ENCODE measurements at regions not wholly inside any gene's neighbourhood (a gene's known extent, or its start where the extent isn't known, plus 50 kb on each side); places are given as distances from the start of the nearest gene placed in this dataset.
A peak's percentile ranks its signal among the peaks of the same experiment; 100 is the strongest.

DNA sequence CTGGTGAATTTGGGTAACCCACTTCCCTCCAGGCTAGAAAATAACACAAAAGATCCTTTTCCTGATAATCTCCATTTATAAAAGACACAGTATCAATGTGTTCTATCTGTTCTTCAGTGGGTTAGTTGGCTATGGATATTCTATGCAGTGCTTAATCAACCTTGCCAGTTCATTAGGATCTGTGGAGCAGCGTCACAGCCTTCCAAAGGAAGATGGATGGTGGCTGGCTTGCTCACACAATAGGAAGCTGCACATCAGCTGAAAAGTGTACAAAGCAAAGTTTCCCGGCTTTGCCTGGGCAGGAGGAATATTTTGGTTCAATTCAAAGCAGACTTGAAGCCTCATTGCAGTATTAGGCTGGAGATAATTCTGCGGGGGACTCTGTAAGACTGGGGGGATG is 70.3 kb upstream of the CA10 start:
- no peak for DNase-seq (ENCODE audit: low spot score)

DNA sequence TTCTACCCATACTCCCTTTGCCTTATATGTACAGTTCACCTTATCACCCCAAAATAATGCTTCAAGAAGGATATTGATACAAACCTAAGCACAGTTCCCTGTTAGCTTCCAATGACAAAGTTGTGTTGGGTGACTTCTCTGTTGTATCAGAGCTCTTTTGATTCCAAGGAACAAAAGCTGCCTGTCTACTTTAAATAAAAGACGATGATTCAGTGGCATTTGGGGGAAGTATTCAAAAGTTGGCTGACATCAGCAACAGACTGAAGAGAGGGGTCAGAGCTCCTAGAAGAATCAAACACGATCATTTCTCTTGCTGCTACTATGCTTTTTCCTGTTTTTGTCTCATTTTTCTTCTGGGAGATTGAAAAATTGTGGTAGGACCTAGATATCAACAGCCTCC is 69.4 kb upstream of the CA10 start:
- peak; percentile 8 for DNase-seq (ENCODE audit: low spot score)

DNA sequence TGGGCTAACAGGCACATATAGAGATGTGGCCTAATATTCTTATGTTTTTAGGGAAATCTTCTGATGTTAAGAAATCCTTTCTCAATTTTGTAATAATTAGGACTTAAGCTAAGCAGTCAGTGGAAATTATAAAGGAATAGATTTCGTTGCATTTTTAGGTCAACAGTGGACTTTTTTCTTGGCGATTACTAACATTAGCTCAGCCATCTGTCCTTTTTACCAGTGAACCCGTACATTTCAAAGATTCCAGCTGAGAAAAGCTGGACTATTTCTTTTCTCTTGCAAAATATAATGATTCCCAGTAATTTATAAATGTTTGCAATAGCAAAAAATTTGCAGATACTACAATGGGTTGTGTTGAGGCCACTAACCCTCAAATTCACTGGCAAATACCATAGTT is 54.9 kb upstream of the CA10 start:
- DNase-seq (ENCODE audit: low spot score): no peak

DNA sequence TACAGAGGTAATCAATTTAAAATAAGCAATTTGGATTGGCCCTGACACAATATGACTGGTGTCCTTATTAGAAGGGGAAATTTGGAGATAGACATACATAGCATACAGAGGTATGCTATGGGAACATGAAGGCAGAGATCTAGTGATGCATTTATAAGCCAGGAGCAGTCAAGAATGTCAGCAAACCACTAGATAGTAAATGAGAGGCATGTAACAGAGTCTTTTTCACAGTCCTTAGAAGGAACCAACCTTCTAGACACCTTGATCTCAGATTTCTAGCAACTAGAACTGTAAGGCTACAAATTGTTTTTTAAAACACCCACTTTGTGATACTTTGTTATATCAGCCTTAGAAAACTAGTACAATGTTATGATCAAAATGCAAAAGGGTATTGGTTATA is 54.3 kb upstream of the CA10 start:
- DNase-seq (ENCODE audit: low spot score): no peak

DNA sequence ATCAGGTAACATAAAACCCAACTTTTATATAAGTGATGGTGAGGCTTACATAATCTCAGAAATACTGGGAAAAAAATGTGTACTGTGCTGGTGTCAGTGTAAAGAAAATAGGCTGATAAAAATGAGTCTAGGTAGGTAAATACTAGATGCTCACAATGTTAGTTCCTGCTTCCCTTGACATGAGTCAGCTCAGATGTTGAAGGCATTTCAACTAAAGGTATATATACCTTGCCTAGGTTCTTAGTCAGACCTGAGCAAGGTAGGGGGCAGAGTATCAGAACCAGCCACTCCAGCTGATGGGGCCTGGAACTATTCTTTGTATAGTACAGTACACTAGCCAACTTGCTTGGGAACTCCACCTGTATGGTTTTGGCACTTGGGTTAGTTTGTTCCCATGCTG is 51.0 kb upstream of the CA10 start:
- no peak for DNase-seq (ENCODE audit: low spot score)
